GM12892 (cell line): ENCODE measurements at regions not wholly inside any gene's neighbourhood (a gene's known extent, or its start where the extent isn't known, plus 50 kb on each side); places are given as distances from the start of the nearest gene placed in this dataset.

Source experiments
- POLR2A ChIP-seq: IDR thresholded peaks from 2 replicates; pipeline ENCODE4 v1.6.1; 2011; ENCODE audit warnings: low read depth, low read length, control low read depth
- POLR2AphosphoS5 ChIP-seq: IDR thresholded peaks from 2 replicates; pipeline ENCODE4 v1.6.1; 2011; ENCODE audit warnings: low read depth, low read length, control low read depth

GRCh38 chr20:10994991-10995700, 321.3 kb upstream of the JAG1 start:
- TF ChIP-seq POLR2AphosphoS5 (no peak), POLR2A (no peak)
